Gastroesophageal sphincter (tissue), 3 donors: ENCODE measurements at regions not wholly inside any gene's neighbourhood (a gene's known extent, or its start where the extent isn't known, plus 50 kb on each side); places are given as distances from the start of the nearest gene placed in this dataset.

Experiments
- CTCF ChIP-seq, 4 experiments: fragments of 200-600 bp in 2 of 4; fragments of 450-650 bp in 2 of 4; sonication (generic) in 1 of 4; IDR thresholded peaks; one replicate each; pipeline ENCODE4 v1.5.1; 2017 to 2019; ENCODE audit warnings: antibody characterized with exemption in 4 of 4, mild to moderate bottlenecking in 2 of 4, moderate library complexity in 2 of 4
- EP300 ChIP-seq: sonication (generic); formaldehyde crosslinking; IDR thresholded peaks from one replicate; pipeline ENCODE4 v1.6.1; 2017; ENCODE audit warnings: antibody characterized with exemption, mild to moderate bottlenecking
- POLR2A ChIP-seq, 2 donors: fragments of 450-650 bp; IDR thresholded peaks; one replicate each; pipeline ENCODE4 v1.6.1; 2017; ENCODE audit warnings: antibody characterized with exemption in 2 of 2, mild to moderate bottlenecking in 2 of 2, moderate library complexity in 1 of 2
- POLR2AphosphoS5 ChIP-seq: sonication (generic); formaldehyde crosslinking; IDR thresholded peaks from one replicate; pipeline ENCODE4 v1.6.1; 2017; ENCODE audit warnings: antibody characterized with exemption

- no peak for TF ChIP-seq CTCF (IDR thresholded peaks at IDR 0.05)
- no peak for TF ChIP-seq POLR2A (IDR thresholded peaks at IDR 0.05)
- TF ChIP-seq EP300: no peak
- TF ChIP-seq POLR2AphosphoS5: no peak
Measured at GRCh38 chr6:15968519-15968918, 160.4 kb upstream of the MYLIP start.
